OCI-LY3 (cell line): ENCODE measurements at regions not wholly inside any gene's neighbourhood (a gene's known extent, or its start where the extent isn't known, plus 50 kb on each side); places are given as distances from the start of the nearest gene placed in this dataset.
"Not testable (repeated sequence)": the region's sequence is repeated elsewhere in the genome, so short reads cannot be mapped to it uniquely, and the experiment has no call there.

ENCODE experiments used
- H2AFZ ChIP-seq: fragments of 200-600, 300-600 bp; shearing (Covaris generic); 2 replicates; pipeline ENCODE4 v1.6.0; 2014; ENCODE audit warnings: antibody characterized with exemption, low read depth, low read length
- H3K27ac ChIP-seq: fragments of 200-600, 300-600 bp; sonication (generic); 2 replicates; pipeline ENCODE4 v1.5.1; 2014; ENCODE audit warnings: mild to moderate bottlenecking, low read length, moderate library complexity, mixed read lengths
- H3K27me3 ChIP-seq: fragments of 200-600, 300-600 bp; sonication (generic); 2 replicates; pipeline ENCODE4 v1.6.1; 2014; ENCODE audit warnings: low read depth, low read length, mixed read lengths
- H3K36me3 ChIP-seq: fragments of 200-600, 300-600 bp; sonication (generic); replicated peaks from 2 replicates; pipeline ENCODE3; 2014; ENCODE audit warnings: low read depth, low read length, mixed read lengths
- H3K4me1 ChIP-seq: fragments of 300-600, 200-600 bp; sonication (generic); 2 replicates; pipeline ENCODE4 v1.6.1; 2014; ENCODE audit warnings: low read length, mixed read lengths
- H3K4me2 ChIP-seq: fragments of 200-600, 300-600 bp; sonication (generic); 2 replicates; pipeline ENCODE4 v1.6.1; 2014; ENCODE audit warnings: low read length, mixed read lengths
- H3K4me3 ChIP-seq: fragments of 300-600, 200-600 bp; sonication (generic); 2 replicates; pipeline ENCODE4 v1.5.1; 2014; ENCODE audit warnings: antibody characterized with exemption, mild to moderate bottlenecking, low read length, moderate library complexity
- H3K79me2 ChIP-seq: fragments of 300-600, 200-600 bp; shearing (Covaris generic); 2 replicates; pipeline ENCODE4 v1.6.1; 2014; ENCODE audit warnings: mild to moderate bottlenecking, low read length, mixed read lengths
- H3K9ac ChIP-seq: fragments of 300-600, 200-600 bp; shearing (Covaris generic); 2 replicates; pipeline ENCODE4 v1.6.0; 2014; ENCODE audit warnings: mild to moderate bottlenecking, low read length, moderate library complexity
- H3K9me3 ChIP-seq: fragments of 200-600, 300-600 bp; shearing (Covaris generic); 2 replicates; pipeline ENCODE4 v1.6.1; 2014; ENCODE audit warnings: low read length, mixed read lengths; ENCODE audit not compliant: insufficient read depth
- H4K20me1 ChIP-seq: fragments of 200-600, 300-600 bp; sonication (generic); 2 replicates; pipeline ENCODE4 v1.6.1; 2016; ENCODE audit warnings: low read length, mixed read lengths; ENCODE audit not compliant: insufficient read depth
- CTCF ChIP-seq: fragments of 200-600, 300-600 bp; sonication (generic); IDR thresholded peaks from 2 replicates; pipeline ENCODE4 v1.5.1; 2014; ENCODE audit warnings: antibody characterized with exemption, low read length, low read depth
- EZH2phosphoT487 ChIP-seq: fragments of 200-600 bp; shearing (Covaris generic); IDR thresholded peaks from 2 replicates; pipeline ENCODE4 v1.6.1; 2018; ENCODE audit warnings: antibody characterized with exemption, mixed run types, low read depth

GRCh38 chr4:33724685-33725084 lies 2519.6 kb downstream of the ARAP2 start:
- Histone ChIP-seq H3K4me3 (no peak overlapping the region), H2AFZ (no peak overlapping the region), H3K9ac (no peak overlapping the region), H3K36me3 (no peaks in the 10 kb centered on the region), H4K20me1 (no peaks in the 10 kb centered on the region), H3K4me1 (peaks cover 10% of the 10 kb centered on the region), H3K9me3 (no peaks in the 10 kb centered on the region), H3K79me2 (no peaks in the 10 kb centered on the region), H3K27ac (no peak overlapping the region), H3K27me3 (no peaks in the 10 kb centered on the region), H3K4me2 (no peak overlapping the region)
- TF ChIP-seq CTCF = no peak
- no peak for TF ChIP-seq EZH2phosphoT487

- H2AFZ ChIP-seq = peak overlapping the region; percentile 66; the same call in 1 of the 2 replicates
- no peak overlapping the region for H3K9ac ChIP-seq
- H3K4me3 ChIP-seq = no peak overlapping the region
- H3K9me3 ChIP-seq = no peaks in the 10 kb centered on the region
- no peaks in the 10 kb centered on the region for H3K27me3 ChIP-seq
- H3K4me1 ChIP-seq = peaks cover 10% of the 10 kb centered on the region
- H3K79me2 ChIP-seq = no peaks in the 10 kb centered on the region
- H4K20me1 ChIP-seq = no peaks in the 10 kb centered on the region
- peak overlapping the region; percentile 29; the same call in 1 of the 2 replicates for H3K4me2 ChIP-seq
- no peak overlapping the region for H3K27ac ChIP-seq
- TF ChIP-seq CTCF = no peak
- no peak for TF ChIP-seq EZH2phosphoT487
- no peaks in the 10 kb centered on the region for H3K36me3 ChIP-seq
Measured at GRCh38 chr4:33725861-33726260, 2518.5 kb downstream of the ARAP2 start.

- no peaks in the 10 kb centered on the region for H3K4me1 ChIP-seq
- no peaks in the 10 kb centered on the region for H3K36me3 ChIP-seq
- H3K4me3 ChIP-seq = no peak overlapping the region
- no peaks in the 10 kb centered on the region for H3K9me3 ChIP-seq
- no peak overlapping the region for H3K4me2 ChIP-seq
- no peaks in the 10 kb centered on the region for H3K27me3 ChIP-seq
- no peak overlapping the region for H3K27ac ChIP-seq
- no peaks in the 10 kb centered on the region for H3K79me2 ChIP-seq
- TF ChIP-seq CTCF (no peak), EZH2phosphoT487 (no peak)
- H3K9ac ChIP-seq = no peak overlapping the region
- no peaks in the 10 kb centered on the region for H4K20me1 ChIP-seq
- H2AFZ ChIP-seq = no peak overlapping the region
Measured at GRCh38 chr4:33737726-33738125, 2506.6 kb downstream of the ARAP2 start.

- no peaks in the 10 kb centered on the region for H3K79me2 ChIP-seq
- H3K4me3 ChIP-seq = no peak overlapping the region
- H2AFZ ChIP-seq = no peak overlapping the region
- no peaks in the 10 kb centered on the region for H3K4me1 ChIP-seq
- no peaks in the 10 kb centered on the region for H3K9me3 ChIP-seq
- TF ChIP-seq CTCF (no peak), EZH2phosphoT487 (no peak)
- no peaks in the 10 kb centered on the region for H4K20me1 ChIP-seq
- no peak overlapping the region for H3K4me2 ChIP-seq
- H3K27me3 ChIP-seq = no peaks in the 10 kb centered on the region
- no peak overlapping the region for H3K27ac ChIP-seq
- peaks cover 4% of the 10 kb centered on the region for H3K36me3 ChIP-seq
- H3K9ac ChIP-seq = no peak overlapping the region
Measured at GRCh38 chr4:33739884-33740632, 2504.3 kb downstream of the ARAP2 start.

- not testable (repeated sequence) for H3K79me2 ChIP-seq, H2AFZ ChIP-seq, H3K4me1 ChIP-seq, H3K4me3 ChIP-seq, H3K27ac ChIP-seq, H3K9ac ChIP-seq, H3K9me3 ChIP-seq, H3K27me3 ChIP-seq, H3K36me3 ChIP-seq, H3K4me2 ChIP-seq, H4K20me1 ChIP-seq
Measured at GRCh38 chr4:33740871-33741270, 2503.4 kb downstream of the ARAP2 start.
